Neural progenitor cell (in vitro differentiated cells): ENCODE measurements at regions not wholly inside any gene's neighbourhood (a gene's known extent, or its start where the extent isn't known, plus 50 kb on each side); places are given as distances from the start of the nearest gene placed in this dataset.
A peak's percentile ranks its signal among the peaks of the same experiment; 100 is the strongest.

Experiments
- DNase-seq: peaks from one replicate; pipeline ENCODE4 v3.0.0-alpha.2; 2016; ENCODE audit warnings: low spot score
- H2AFZ ChIP-seq: fragments of 200-600 bp; sonication (generic); replicated peaks from 2 replicates; pipeline ENCODE4 v1.6.1; 2016; ENCODE audit warnings: antibody characterized with exemption
- H3F3A ChIP-seq: fragments of 200-600 bp; sonication (generic); 2 replicates; pipeline ENCODE4 v1.6.1; 2016; ENCODE audit warnings: antibody characterized with exemption, low read depth
- H3K27ac ChIP-seq: fragments of 200-600 bp; sonication (generic); 2 replicates; pipeline ENCODE4 v1.5.1; 2016; ENCODE audit warnings: mild to moderate bottlenecking
- H3K27me3 ChIP-seq: fragments of 200-600 bp; sonication (generic); 2 replicates; pipeline ENCODE4 v1.6.1; 2016; ENCODE audit warnings: mild to moderate bottlenecking, moderate library complexity
- H3K36me3 ChIP-seq: fragments of 200-600 bp; sonication (generic); 2 replicates; pipeline ENCODE4 v1.5.1; 2016
- H3K4me1 ChIP-seq: fragments of 200-600 bp; sonication (generic); 2 replicates; pipeline ENCODE4 v1.6.1; 2016; ENCODE audit warnings: mixed run types
- H3K4me2 ChIP-seq: fragments of 200-600 bp; sonication (generic); 2 replicates; pipeline ENCODE4 v1.6.1; 2016
- H3K4me3 ChIP-seq: fragments of 200-600 bp; sonication (generic); 2 replicates; pipeline ENCODE4 v1.5.1; 2016
- H3K79me2 ChIP-seq: fragments of 200-600 bp; sonication (generic); 2 replicates; pipeline ENCODE4 v1.6.1; 2016; ENCODE audit warnings: low read depth
- H3K9ac ChIP-seq: fragments of 200-600 bp; sonication (generic); 2 replicates; pipeline ENCODE4 v1.6.1; 2016
- H3K9me3 ChIP-seq: fragments of 200-600 bp; sonication (generic); 2 replicates; pipeline ENCODE4 v1.5.1; 2016; ENCODE audit warnings: low read depth
- H4K20me1 ChIP-seq: fragments of 200-600 bp; sonication (generic); 2 replicates; pipeline ENCODE4 v1.6.1; 2016; ENCODE audit warnings: low read depth
- H3K27ac Mint-ChIP-seq: 3 replicates; pipeline ENCODE4 v1.8.0; 2021; ENCODE audit warnings: mixed read lengths
- H3K27me3 Mint-ChIP-seq: 2 replicates; pipeline ENCODE4 v1.8.0; 2022; ENCODE audit warnings: low read depth, mild to moderate bottlenecking, inconsistent platforms, moderate library complexity, mixed read lengths; ENCODE audit not compliant: insufficient read depth
- H3K36me3 Mint-ChIP-seq: 3 replicates; pipeline ENCODE4 v1.8.0; 2021; ENCODE audit warnings: mixed read lengths
- H3K4me1 Mint-ChIP-seq: 3 replicates; pipeline ENCODE4 v1.8.0; 2021; ENCODE audit warnings: mixed read lengths
- H3K4me3 Mint-ChIP-seq: 3 replicates; pipeline ENCODE4 v1.8.0; 2021; ENCODE audit warnings: mild to moderate bottlenecking, moderate library complexity, mixed read lengths
- H3K9me3 Mint-ChIP-seq: 3 replicates; pipeline ENCODE4 v1.8.0; 2020; ENCODE audit warnings: mixed read lengths
- EZH2 ChIP-seq: fragments of 200-600 bp; sonication (generic); IDR thresholded peaks from 2 replicates; pipeline ENCODE4 v1.6.1; 2017; ENCODE audit warnings: antibody characterized with exemption, mild to moderate bottlenecking, moderate library complexity
- EZH2phosphoT487 ChIP-seq: fragments of 200-600 bp; sonication (generic); IDR thresholded peaks from 2 replicates; pipeline ENCODE4 v1.6.1; 2017; ENCODE audit warnings: antibody characterized with exemption
- TF ChIP-seq, protein P1 (sequence below): fragments of 200-600 bp; sonication (generic); IDR thresholded peaks from 2 replicates; pipeline ENCODE4 v1.5.1; 2017; ENCODE audit warnings: antibody characterized with exemption, mild to moderate bottlenecking

DNA sequence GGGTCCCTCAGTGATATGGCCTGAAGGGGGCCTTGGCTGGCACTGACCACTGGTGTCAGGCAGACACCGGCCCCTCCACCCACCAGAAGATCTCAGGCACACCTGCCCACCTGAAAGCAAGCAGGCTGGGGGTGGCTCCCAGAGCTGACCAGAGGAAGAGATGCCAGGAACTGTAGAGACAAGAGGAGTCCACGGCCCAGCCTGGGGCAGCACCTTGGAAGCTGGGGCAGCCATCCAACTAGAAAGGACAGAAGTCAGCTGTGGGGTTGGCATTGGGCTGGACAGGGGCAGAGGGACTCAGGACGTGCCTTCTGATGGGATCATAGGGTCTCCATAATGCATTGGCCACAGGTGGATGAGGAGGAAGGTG is 144.3 kb downstream of the ZNF248 start:
- Histone ChIP-seq H3K4me1 (no peaks in the 10 kb centered on the region), H3K36me3 (no peaks in the 10 kb centered on the region), H3K27me3 (no peaks in the 10 kb centered on the region), H3K9ac (no peak overlapping the region), H4K20me1 (no peaks in the 10 kb centered on the region), H2AFZ (no peak overlapping the region), H3K4me3 (no peak overlapping the region), H3K79me2 (no peaks in the 10 kb centered on the region), H3F3A (no peaks in the 10 kb centered on the region), H3K27ac (no peak overlapping the region), H3K4me2 (no peak overlapping the region), H3K9me3 (peaks cover 11% of the 10 kb centered on the region)
- Mint-ChIP-seq H3K36me3 (no peaks in the 10 kb centered on the region), H3K9me3 (peaks cover 36% of the 10 kb centered on the region), H3K27ac (no peak overlapping the region), H3K4me1 (no peaks in the 10 kb centered on the region), H3K4me3 (no peak overlapping the region), H3K27me3 (no peaks in the 10 kb centered on the region)
- TF ChIP-seq EZH2phosphoT487, result no peak
- TF ChIP-seq, protein P1, sequence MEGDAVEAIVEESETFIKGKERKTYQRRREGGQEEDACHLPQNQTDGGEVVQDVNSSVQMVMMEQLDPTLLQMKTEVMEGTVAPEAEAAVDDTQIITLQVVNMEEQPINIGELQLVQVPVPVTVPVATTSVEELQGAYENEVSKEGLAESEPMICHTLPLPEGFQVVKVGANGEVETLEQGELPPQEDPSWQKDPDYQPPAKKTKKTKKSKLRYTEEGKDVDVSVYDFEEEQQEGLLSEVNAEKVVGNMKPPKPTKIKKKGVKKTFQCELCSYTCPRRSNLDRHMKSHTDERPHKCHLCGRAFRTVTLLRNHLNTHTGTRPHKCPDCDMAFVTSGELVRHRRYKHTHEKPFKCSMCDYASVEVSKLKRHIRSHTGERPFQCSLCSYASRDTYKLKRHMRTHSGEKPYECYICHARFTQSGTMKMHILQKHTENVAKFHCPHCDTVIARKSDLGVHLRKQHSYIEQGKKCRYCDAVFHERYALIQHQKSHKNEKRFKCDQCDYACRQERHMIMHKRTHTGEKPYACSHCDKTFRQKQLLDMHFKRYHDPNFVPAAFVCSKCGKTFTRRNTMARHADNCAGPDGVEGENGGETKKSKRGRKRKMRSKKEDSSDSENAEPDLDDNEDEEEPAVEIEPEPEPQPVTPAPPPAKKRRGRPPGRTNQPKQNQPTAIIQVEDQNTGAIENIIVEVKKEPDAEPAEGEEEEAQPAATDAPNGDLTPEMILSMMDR, result no peak
- no peak for TF ChIP-seq EZH2
- no peak for DNase-seq

DNA sequence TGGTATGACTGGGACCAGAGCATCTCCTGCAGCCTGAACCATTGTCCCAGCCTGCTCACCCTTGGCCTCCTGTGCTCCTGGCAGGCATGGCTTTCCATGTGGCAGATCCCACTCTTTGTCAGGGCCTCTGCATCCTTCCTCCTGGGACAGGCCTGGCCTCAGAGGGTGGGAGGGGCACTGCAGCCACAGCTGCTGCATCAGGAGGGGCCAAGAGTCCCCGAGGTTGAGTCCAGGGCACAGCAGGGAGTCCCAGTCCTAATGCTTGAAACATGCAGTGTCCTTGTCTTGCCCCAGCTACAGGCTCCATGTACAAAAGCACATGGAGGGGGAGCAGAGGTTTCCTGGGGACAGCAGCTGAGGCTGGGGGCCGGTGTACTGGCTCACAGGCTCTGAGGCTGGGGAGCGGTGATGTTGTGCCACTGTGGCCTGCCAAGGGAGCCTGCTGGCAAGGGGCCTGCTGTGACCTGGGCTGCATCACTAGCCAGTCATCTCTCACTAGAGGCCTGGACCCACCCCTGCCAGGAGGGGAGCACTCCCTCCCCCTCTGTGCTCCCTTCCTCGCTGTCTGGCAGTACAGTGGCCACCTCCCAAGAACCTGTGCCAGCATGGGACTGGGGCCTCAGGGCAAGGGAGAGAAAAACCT is 144.8 kb downstream of the ZNF248 start:
- Histone ChIP-seq H3F3A (no peaks in the 10 kb centered on the region), H3K4me2 (no peak overlapping the region), H3K4me1 (no peaks in the 10 kb centered on the region), H3K9me3 (peaks cover 11% of the 10 kb centered on the region), H3K9ac (no peak overlapping the region), H3K27me3 (no peaks in the 10 kb centered on the region), H3K36me3 (no peaks in the 10 kb centered on the region), H3K79me2 (no peaks in the 10 kb centered on the region), H4K20me1 (no peaks in the 10 kb centered on the region), H3K4me3 (no peak overlapping the region), H2AFZ (no peak overlapping the region), H3K27ac (no peak overlapping the region)
- TF ChIP-seq, protein P1, result no peak
- TF ChIP-seq EZH2 (no peak), EZH2phosphoT487 (no peak)
- H3K27ac Mint-ChIP-seq, result no peak overlapping the region
- DNase-seq, result peak; percentile 10
- no peaks in the 10 kb centered on the region for H3K4me1 Mint-ChIP-seq
- no peaks in the 10 kb centered on the region for H3K27me3 Mint-ChIP-seq
- H3K36me3 Mint-ChIP-seq, result no peaks in the 10 kb centered on the region
- H3K4me3 Mint-ChIP-seq, result no peak overlapping the region
- H3K9me3 Mint-ChIP-seq, result peaks cover 38% of the 10 kb centered on the region

DNA sequence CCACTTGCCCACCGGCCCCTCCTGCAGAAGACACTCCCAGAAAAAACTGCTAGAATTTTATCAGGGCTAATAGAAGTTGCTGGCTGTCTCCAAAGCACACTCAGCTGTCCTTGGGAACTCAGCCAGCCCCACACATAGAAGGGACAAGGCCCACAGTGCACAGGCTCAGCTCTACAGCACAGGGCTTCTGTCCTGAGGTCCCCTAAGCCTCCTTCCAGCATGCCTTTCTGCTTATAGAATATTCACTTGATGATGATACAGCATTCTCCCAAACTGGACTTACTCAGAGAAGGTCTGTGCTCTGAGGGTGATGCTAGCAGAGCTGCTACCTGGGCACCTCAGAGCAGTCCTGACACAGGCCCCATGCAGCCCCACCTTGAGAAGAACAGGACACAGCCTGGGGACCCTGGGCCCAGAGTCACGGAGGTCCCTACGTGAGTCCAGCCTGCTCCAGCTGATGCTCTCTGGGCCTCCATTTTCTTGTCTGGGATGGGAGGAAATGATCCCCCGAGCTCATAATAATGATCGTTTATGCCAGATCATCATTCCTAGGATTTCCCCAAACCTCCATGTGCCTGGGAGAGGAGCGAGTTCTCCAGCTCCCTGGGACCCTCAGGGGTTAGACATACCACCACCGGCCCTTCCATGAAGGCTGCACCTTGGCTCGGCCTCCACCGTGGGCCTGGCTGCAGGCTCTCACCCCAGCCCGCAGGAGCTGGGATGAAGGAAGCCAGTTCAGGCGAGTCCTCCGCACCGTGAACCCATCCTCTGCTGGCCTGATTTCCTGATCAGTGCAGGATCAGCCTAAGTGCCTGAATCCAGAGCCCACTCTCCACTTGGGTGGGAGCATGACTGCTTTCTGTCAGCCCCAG is 145.6 kb downstream of the ZNF248 start:
- Mint-ChIP-seq H3K36me3 (no peaks in the 10 kb centered on the region), H3K27ac (no peak overlapping the region), H3K27me3 (no peaks in the 10 kb centered on the region), H3K4me1 (no peaks in the 10 kb centered on the region), H3K9me3 (peaks cover 35% of the 10 kb centered on the region), H3K4me3 (no peak overlapping the region)
- Histone ChIP-seq H3K79me2 (no peaks in the 10 kb centered on the region), H4K20me1 (no peaks in the 10 kb centered on the region), H3K4me2 (no peak overlapping the region), H3K27ac (no peak overlapping the region), H3K36me3 (no peaks in the 10 kb centered on the region), H3K9ac (no peak overlapping the region), H3K4me3 (no peak overlapping the region), H3K27me3 (no peaks in the 10 kb centered on the region), H3F3A (no peaks in the 10 kb centered on the region), H3K9me3 (peaks cover 11% of the 10 kb centered on the region), H2AFZ (no peak overlapping the region), H3K4me1 (no peaks in the 10 kb centered on the region)
- no peak for TF ChIP-seq EZH2phosphoT487
- TF ChIP-seq EZH2, result no peak
- TF ChIP-seq, protein P1, result no peak
- DNase-seq, result no peak
